CD14-positive monocyte (primary cell): ENCODE measurements at regions not wholly inside any gene's neighbourhood (a gene's known extent, or its start where the extent isn't known, plus 50 kb on each side); places are given as distances from the start of the nearest gene placed in this dataset.

Experiments
- DNase-seq, 3 donors: peaks; one replicate each; pipeline ENCODE4 v3.0.0-alpha.2; 2011 to 2022
- H2AFZ ChIP-seq: 2 replicates; pipeline ENCODE4 v1.6.0; 2012; ENCODE audit warnings: mild to moderate bottlenecking, low read depth, low read length, inconsistent platforms; ENCODE audit not compliant: insufficient read depth, poor library complexity, severe bottlenecking
- H3K27ac ChIP-seq, 2 donors: 1 replicate in 1 of 2; 2 replicates in 1 of 2; pipeline ENCODE4 v1.5.1; 2012 to 2013; ENCODE audit warnings: low read length in 2 of 2, control low read depth in 1 of 2, inconsistent platforms in 1 of 2, low read depth in 1 of 2, mild to moderate bottlenecking in 1 of 2
- H3K27me3 ChIP-seq, 2 donors: one replicate each; pipeline versions ENCODE4 v1.6.0 to v1.6.1; 2011 to 2013; ENCODE audit warnings: low read length in 2 of 2; ENCODE audit not compliant: control insufficient read depth in 2 of 2, insufficient read depth in 2 of 2
- H3K36me3 ChIP-seq, 2 donors: replicated peaks in 1 of 2; 1 replicate in 1 of 2; 2 replicates in 1 of 2; pipeline versions ENCODE4 v1.5.1 to v1.6.1; 2012 to 2013; ENCODE audit warnings: low read length in 2 of 2, control low read depth in 1 of 2, inconsistent platforms in 1 of 2, mild to moderate bottlenecking in 1 of 2; ENCODE audit not compliant: insufficient read depth in 2 of 2, control insufficient read depth in 1 of 2
- H3K4me1 ChIP-seq, 2 donors: 1 replicate in 1 of 2; 2 replicates in 1 of 2; pipeline versions ENCODE4 v1.5.1 to v1.6.1; 2012 to 2013; ENCODE audit warnings: low read length in 2 of 2, control low read depth in 1 of 2, inconsistent platforms in 1 of 2, mild to moderate bottlenecking in 1 of 2, moderate library complexity in 1 of 2; ENCODE audit not compliant: insufficient read depth in 2 of 2, control insufficient read depth in 1 of 2
- H3K4me2 ChIP-seq: replicated peaks from 2 replicates; pipeline ENCODE3; 2012; ENCODE audit warnings: low read length, moderate library complexity, mild to moderate bottlenecking; ENCODE audit not compliant: poor library complexity, severe bottlenecking; ENCODE audit errors: extremely low read depth
- H3K4me3 ChIP-seq, 3 experiments: fragments of 200-600 bp in 1 of 3; sonication (generic) in 1 of 3; replicated peaks in 1 of 3; 1 replicate in 2 of 3; 2 replicates in 1 of 3; pipeline ENCODE4 v1.5.1; 2011 to 2013; ENCODE audit warnings: low read length in 3 of 3, mild to moderate bottlenecking in 3 of 3, control low read depth in 2 of 3, low read depth in 2 of 3, inconsistent platforms in 1 of 3, moderate library complexity in 1 of 3
- H3K79me2 ChIP-seq: 2 replicates; pipeline ENCODE4 v1.6.0; 2012; ENCODE audit warnings: mild to moderate bottlenecking, control low read depth, inconsistent platforms, low read length, moderate library complexity; ENCODE audit not compliant: insufficient read depth
- H3K9ac ChIP-seq: 2 replicates; pipeline ENCODE4 v1.6.0; 2017; ENCODE audit warnings: low read length, mild to moderate bottlenecking; ENCODE audit not compliant: insufficient read depth, poor library complexity, severe bottlenecking
- H3K9me3 ChIP-seq, 2 donors: replicated peaks in 1 of 2; 1 replicate in 1 of 2; 2 replicates in 1 of 2; pipeline versions ENCODE4 v1.5.1 to v1.6.1; 2012 to 2013; ENCODE audit warnings: low read length in 2 of 2, control low read depth in 1 of 2; ENCODE audit not compliant: control insufficient read depth in 1 of 2, insufficient read depth in 1 of 2
- H4K20me1 ChIP-seq: 2 replicates; pipeline ENCODE4 v1.6.0; 2012; ENCODE audit warnings: mild to moderate bottlenecking, low read length, control low read depth, moderate library complexity; ENCODE audit not compliant: insufficient read depth
- H3K27ac Mint-ChIP-seq, 7 donors: one replicate each; pipeline ENCODE4 v1.8.0; 2020; ENCODE audit warnings: mild to moderate bottlenecking in 7 of 7, mixed read lengths in 7 of 7, moderate library complexity in 6 of 7, inconsistent platforms in 2 of 7
- H3K27me3 Mint-ChIP-seq, 3 donors: one replicate each; pipeline ENCODE4 v1.8.0; 2021 to 2022; ENCODE audit warnings: low read depth in 3 of 3, mild to moderate bottlenecking in 3 of 3, mixed read lengths in 3 of 3, moderate library complexity in 3 of 3, inconsistent platforms in 1 of 3
- H3K36me3 Mint-ChIP-seq, 2 donors: one replicate each; pipeline ENCODE4 v1.8.0; 2020; ENCODE audit warnings: mixed read lengths in 2 of 2, inconsistent platforms in 1 of 2, mild to moderate bottlenecking in 1 of 2
- H3K4me1 Mint-ChIP-seq: one replicate; pipeline ENCODE4 v1.8.0; 2020; ENCODE audit warnings: mild to moderate bottlenecking, mixed read lengths
- H3K4me3 Mint-ChIP-seq, 2 donors: one replicate each; pipeline ENCODE4 v1.8.0; 2020; ENCODE audit warnings: mild to moderate bottlenecking in 2 of 2, mixed read lengths in 2 of 2, moderate library complexity in 1 of 2
- H3K9me3 Mint-ChIP-seq, 7 donors: one replicate each; pipeline ENCODE4 v1.8.0; 2020 to 2022; ENCODE audit warnings: mixed read lengths in 7 of 7, mild to moderate bottlenecking in 6 of 7, moderate library complexity in 6 of 7, inconsistent platforms in 2 of 7
- WGBS: methylation state at CpG from one replicate; pipeline ENCODE4 v1.1.5; 2013; ENCODE audit warnings: missing lambda C conversion rate; ENCODE audit not compliant: insufficient coverage; 5-methylcytosine and 5-hydroxymethylcytosine counted together
- intact Hi-C, 2 donors: fragments of 100-400 bp; cut with micrococcal nuclease; formaldehyde crosslinking; loops; one replicate each; pipeline versions ENCODE4 v1.15.0 to v1.15.1; 2023
- TF ChIP-seq, protein P1 (sequence below): fragments of 200-600 bp; IDR thresholded peaks from one replicate; pipeline ENCODE4 v1.8.0; 2022; ENCODE audit warnings: antibody characterized with exemption, mild to moderate bottlenecking

DNA sequence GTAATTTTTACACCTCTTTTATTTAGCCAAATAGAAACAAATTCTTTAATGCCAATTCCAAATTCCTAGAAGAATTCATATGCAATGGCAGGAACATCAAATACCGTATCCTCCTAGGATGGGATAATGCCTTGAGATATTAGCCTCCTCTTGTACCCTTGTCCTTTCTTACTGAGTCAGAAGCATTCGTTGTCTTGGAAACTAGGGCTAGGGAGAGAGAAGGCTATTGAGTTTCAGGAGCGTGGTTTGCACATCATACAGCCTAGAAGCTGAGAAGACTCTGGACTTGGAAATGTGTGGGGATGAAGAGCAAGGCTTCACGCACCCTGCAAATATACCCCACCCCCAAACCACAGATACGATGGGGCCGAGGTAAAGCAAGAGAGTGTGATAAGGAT lies 300.7 kb downstream of the SP3 start:
- Histone ChIP-seq H3K79me2 (no peaks in the 10 kb centered on the region), H3K27ac (no peak overlapping the region), H3K36me3 (no peaks in the 10 kb centered on the region), H3K4me2 (no peak overlapping the region), H3K9me3 (no peaks in the 10 kb centered on the region), H2AFZ (no peak overlapping the region), H4K20me1 (no peaks in the 10 kb centered on the region), H3K27me3 (peaks cover 16 to 18% of the 10 kb centered on the region in 2 donors), H3K4me3 (no peak overlapping the region), H3K9ac (no peak overlapping the region), H3K4me1 (no peaks in the 10 kb centered on the region)
- H3K9me3 Mint-ChIP-seq = peaks cover 0 to 4% (median 0%) of the 10 kb centered on the region in 7 donors
- no peak overlapping the region for H3K4me3 Mint-ChIP-seq
- no peaks in the 10 kb centered on the region for H3K4me1 Mint-ChIP-seq
- H3K36me3 Mint-ChIP-seq = no peaks in the 10 kb centered on the region
- intact Hi-C loops = no loop called here
- TF ChIP-seq, protein P1, sequence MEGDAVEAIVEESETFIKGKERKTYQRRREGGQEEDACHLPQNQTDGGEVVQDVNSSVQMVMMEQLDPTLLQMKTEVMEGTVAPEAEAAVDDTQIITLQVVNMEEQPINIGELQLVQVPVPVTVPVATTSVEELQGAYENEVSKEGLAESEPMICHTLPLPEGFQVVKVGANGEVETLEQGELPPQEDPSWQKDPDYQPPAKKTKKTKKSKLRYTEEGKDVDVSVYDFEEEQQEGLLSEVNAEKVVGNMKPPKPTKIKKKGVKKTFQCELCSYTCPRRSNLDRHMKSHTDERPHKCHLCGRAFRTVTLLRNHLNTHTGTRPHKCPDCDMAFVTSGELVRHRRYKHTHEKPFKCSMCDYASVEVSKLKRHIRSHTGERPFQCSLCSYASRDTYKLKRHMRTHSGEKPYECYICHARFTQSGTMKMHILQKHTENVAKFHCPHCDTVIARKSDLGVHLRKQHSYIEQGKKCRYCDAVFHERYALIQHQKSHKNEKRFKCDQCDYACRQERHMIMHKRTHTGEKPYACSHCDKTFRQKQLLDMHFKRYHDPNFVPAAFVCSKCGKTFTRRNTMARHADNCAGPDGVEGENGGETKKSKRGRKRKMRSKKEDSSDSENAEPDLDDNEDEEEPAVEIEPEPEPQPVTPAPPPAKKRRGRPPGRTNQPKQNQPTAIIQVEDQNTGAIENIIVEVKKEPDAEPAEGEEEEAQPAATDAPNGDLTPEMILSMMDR = no peak
- no CpG with 5 or more reads among the region's 6 CpGs for WGBS
- H3K27ac Mint-ChIP-seq = no peak overlapping the region
- no peak for DNase-seq
- peaks cover 18 to 47% (median 32%) of the 10 kb centered on the region in 3 donors for H3K27me3 Mint-ChIP-seq

- Histone ChIP-seq H4K20me1 (no peaks in the 10 kb centered on the region), H3K27me3 (peaks cover 16 to 18% of the 10 kb centered on the region in 2 donors), H2AFZ (no peak overlapping the region), H3K79me2 (no peaks in the 10 kb centered on the region), H3K4me3 (no peak overlapping the region), H3K9ac (no peak overlapping the region), H3K9me3 (no peaks in the 10 kb centered on the region), H3K4me1 (no peaks in the 10 kb centered on the region), H3K27ac (no peak overlapping the region), H3K36me3 (no peaks in the 10 kb centered on the region), H3K4me2 (no peak overlapping the region)
- Mint-ChIP-seq H3K4me1 (no peaks in the 10 kb centered on the region), H3K27me3 (peaks cover 18 to 45% (median 30%) of the 10 kb centered on the region in 3 donors), H3K27ac (no peak overlapping the region), H3K9me3 (peaks cover 0 to 4% (median 0%) of the 10 kb centered on the region in 7 donors), H3K4me3 (no peak overlapping the region), H3K36me3 (no peaks in the 10 kb centered on the region)
- intact Hi-C loops = no loop called here
- TF ChIP-seq, protein P1 = no peak
- WGBS = 87% methylated on average over 3 of the region's 8 CpGs
- DNase-seq = no peak
Observed at GRCh38 chr2:173666171-173666888, 298.8 kb downstream of the SP3 start.
